HL-60/S4 treated with phorbol 12-myristate 13-acetate at 8.2 ng/mL for 4 days and 3 days (cell line): ENCODE measurements at regions not wholly inside any gene's neighbourhood (a gene's known extent, or its start where the extent isn't known, plus 50 kb on each side); places are given as distances from the start of the nearest gene placed in this dataset.

Experiments
- in situ Hi-C: fragments of 300-500 bp; cut with MboI; formaldehyde crosslinking; loops from 2 replicates; pipeline ENCODE4 v1.15.0; 2022; ENCODE audit warnings: low sequenced_read_pairs

DNA sequence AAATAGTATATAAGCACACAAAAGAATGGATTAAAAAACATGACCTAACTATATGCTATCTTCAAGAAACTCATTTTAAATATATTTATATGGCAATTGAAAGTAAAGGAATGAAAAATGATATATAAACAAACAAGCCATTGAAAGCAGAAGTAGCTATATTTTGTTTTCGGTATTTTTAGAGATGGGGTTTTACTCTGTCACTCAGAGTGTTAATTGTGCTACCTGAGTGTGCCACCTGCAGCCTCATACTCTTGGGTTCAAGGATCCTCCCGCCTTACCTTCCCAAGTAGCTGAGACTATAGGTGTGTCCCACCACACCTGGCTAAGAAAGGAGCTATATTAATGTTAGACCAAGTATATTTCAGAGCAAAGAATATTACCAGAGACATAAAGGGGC lies 624.1 kb downstream of the BUD13 start:
- in situ Hi-C loops: no loop called here

- in situ Hi-C loops: no loop called here
These were observed 624.7 kb downstream of the BUD13 start for GRCh38 chr11:116148056-116148455.

GRCh38 chr11:116145187-116145865 lies 627.5 kb downstream of the BUD13 start:
- in situ Hi-C loops: no loop called here

- in situ Hi-C loops: no loop called here
These were observed 628.3 kb downstream of the BUD13 start for GRCh38 chr11:116144387-116144958.

- in situ Hi-C loops: no loop called here
These were observed 634.1 kb upstream of the CADM1 start for GRCh38 chr11:116138280-116138679.

DNA sequence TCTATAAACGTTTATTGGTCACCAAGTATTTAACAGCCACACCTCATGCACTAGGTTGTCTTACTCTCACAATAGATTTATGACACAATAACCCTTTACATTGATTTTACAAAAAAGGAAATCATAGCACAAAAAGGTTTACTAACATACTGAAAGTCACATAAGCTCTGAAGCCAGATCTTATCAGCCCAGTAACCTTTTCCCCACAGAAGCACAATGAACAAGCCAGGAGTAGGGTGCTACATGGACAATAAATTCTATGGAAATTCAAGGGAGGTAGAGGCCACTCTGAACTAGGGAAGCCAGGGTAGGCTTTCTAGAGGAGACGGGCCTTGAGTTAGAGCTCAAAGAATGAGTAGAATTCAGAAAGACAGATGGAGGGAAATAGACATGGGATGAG lies 633.5 kb upstream of the CADM1 start:
- in situ Hi-C loops: no loop called here

- in situ Hi-C loops: no loop called here
These were observed 632.9 kb upstream of the CADM1 start for GRCh38 chr11:116136987-116137674.

- in situ Hi-C loops: no loop called here
These were observed 631.7 kb upstream of the CADM1 start for GRCh38 chr11:116135891-116136290.

- in situ Hi-C loops: no loop called here
These were observed 630.2 kb upstream of the CADM1 start for GRCh38 chr11:116134450-116134849.

- in situ Hi-C loops: no loop called here
These were observed 628.2 kb upstream of the CADM1 start for GRCh38 chr11:116132273-116132978.

DNA sequence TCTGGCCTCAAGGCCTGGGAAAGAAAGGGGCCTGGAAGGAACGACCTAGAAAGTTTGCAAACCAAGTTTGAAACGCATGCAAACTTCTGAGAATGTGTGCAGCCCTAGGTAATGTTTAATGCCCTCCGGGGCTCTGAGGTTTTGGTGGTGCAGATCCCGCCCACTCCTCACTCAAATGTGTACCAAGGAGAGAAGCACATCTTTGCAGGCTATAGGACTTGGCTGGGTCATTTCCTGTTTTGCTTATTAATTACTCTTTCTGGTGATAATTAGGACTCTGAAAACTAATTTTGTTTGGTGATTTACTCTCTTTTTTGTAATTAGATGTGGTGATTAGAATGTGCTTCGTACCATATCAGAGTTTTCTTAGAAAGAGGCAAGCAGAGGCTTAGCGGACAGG lies 625.9 kb upstream of the CADM1 start:
- in situ Hi-C loops: no loop called here

- in situ Hi-C loops: no loop called here
These were observed 625.2 kb upstream of the CADM1 start for GRCh38 chr11:116129456-116129855.

GRCh38 chr11:116126562-116126961 lies 622.3 kb upstream of the CADM1 start:
- in situ Hi-C loops: no loop called here

GRCh38 chr11:116124922-116125714 lies 620.9 kb upstream of the CADM1 start:
- in situ Hi-C loops: no loop called here

- in situ Hi-C loops: no loop called here
These were observed 619.5 kb upstream of the CADM1 start for GRCh38 chr11:116123739-116124138.

DNA sequence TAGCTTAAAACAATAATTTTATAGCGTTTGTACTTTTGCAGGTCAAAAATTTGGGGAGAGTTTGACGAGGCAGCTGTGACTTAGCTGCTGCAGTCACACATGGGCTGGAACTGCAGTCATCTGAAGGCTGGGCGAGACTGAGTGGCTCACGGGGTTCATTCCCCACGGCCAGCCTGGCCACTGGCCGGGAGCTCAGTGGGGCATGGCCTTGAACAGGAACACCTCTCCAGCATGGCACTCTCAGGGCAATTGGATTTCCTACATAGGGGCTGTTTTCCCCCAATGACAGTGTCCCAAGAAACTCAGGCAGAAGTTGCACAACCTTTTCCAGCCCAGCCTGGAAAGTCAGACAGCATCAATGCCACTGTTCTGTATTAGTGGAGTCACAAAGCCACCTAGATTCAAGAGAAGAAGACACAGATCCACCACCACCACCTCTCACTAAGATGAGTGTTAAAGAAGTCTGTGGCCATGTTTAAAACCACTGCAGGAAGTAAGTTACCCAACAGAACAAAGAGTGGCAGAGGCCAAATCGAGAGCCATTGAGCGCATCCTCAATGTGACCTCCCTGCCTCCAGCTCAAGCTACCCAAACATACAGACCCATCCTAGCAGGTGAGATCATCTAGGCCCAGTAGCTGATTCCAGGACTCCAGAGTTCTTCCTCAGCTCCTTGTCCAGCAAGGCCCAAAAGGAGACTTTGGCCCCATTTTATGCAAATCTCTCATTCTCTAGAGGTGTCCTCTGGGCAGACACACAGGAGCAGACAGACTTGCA lies 618.7 kb upstream of the CADM1 start:
- in situ Hi-C loops: no loop called here

DNA sequence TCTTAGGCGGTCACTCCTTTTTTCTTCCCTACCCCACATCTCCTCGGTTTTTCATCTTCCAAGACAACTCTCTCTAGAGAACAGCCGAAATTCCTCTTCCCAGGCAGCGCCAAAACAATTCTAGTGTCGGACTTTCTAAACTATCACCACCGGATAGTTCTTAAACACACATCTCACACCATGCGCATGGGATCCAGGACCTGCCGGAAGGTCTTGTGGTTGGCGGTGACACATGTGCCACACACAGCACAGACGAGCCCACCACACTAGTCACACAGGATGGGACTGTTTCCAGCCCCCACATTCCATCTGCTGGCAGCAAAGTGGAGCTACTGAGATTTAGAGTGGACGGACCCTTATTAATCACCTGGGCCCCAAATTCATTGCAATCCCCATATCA lies 614.9 kb upstream of the CADM1 start:
- in situ Hi-C loops: no loop called here

GRCh38 chr11:116118138-116118470 lies 613.9 kb upstream of the CADM1 start:
- in situ Hi-C loops: no loop called here

- in situ Hi-C loops: no loop called here
These were observed 613.3 kb upstream of the CADM1 start for GRCh38 chr11:116117331-116118137.
